ENCODE measurements at regions not wholly inside any gene's neighbourhood (a gene's known extent, or its start where the extent isn't known, plus 50 kb on each side); places are given as distances from the start of the nearest gene placed in this dataset.

DNA sequence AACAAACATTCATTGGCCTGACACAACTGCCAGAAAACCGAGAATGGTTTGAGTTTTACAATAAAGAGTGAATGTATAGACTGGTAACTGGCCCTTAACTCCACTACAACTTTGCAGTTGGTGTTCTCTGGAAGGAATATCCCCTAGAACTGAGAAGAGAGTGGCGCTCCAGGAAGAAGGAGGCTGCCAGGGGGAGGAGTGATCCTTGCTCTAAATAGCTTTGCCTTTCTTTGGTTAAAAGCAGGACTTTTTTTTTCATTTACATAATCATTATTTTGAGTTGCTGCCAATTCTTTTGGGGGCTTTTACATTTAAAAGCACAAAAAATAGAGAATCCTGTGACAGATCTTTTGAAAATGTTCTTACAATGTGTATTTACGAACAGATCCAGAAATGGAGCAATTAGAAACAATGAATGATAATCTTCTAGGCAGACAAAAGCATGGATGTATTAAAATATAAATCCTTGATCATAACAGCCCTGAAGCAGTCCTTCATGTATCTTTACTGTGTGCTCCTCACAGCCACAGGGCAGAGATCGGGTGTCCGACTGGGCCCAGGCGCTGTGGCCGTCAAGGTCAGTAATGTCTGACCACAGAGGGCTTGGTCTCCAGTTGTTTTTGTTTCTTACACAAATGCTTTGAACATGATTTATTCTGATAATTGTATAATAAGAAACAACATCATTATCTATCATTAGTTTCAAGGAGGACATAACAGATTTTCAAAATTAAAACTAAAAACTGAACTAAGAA, 612.2 kb downstream of the HDGFL1 start:
- intact Hi-C loops (cut with DNase I), result no loop called here
- TF ChIP-seq, protein P1, sequence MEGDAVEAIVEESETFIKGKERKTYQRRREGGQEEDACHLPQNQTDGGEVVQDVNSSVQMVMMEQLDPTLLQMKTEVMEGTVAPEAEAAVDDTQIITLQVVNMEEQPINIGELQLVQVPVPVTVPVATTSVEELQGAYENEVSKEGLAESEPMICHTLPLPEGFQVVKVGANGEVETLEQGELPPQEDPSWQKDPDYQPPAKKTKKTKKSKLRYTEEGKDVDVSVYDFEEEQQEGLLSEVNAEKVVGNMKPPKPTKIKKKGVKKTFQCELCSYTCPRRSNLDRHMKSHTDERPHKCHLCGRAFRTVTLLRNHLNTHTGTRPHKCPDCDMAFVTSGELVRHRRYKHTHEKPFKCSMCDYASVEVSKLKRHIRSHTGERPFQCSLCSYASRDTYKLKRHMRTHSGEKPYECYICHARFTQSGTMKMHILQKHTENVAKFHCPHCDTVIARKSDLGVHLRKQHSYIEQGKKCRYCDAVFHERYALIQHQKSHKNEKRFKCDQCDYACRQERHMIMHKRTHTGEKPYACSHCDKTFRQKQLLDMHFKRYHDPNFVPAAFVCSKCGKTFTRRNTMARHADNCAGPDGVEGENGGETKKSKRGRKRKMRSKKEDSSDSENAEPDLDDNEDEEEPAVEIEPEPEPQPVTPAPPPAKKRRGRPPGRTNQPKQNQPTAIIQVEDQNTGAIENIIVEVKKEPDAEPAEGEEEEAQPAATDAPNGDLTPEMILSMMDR (IDR thresholded peaks at IDR 0.05), result no peak
- TF ChIP-seq POLR2A (IDR thresholded peaks at IDR 0.05), result no peak
- Histone ChIP-seq H3K9me3 (no peaks in the 10 kb centered on the region), H3K27ac (peak overlapping the region in 1 of 3 donors; percentile 35), H3K4me1 (peaks cover 7 to 13% of the 10 kb centered on the region in 2 donors), H3K27me3 (no peaks in the 10 kb centered on the region), H3K36me3 (no peaks in the 10 kb centered on the region), H3K4me3 (replicated peaks in 1 of 3) (no peak overlapping the region)
- DNase-seq, result no peak
- WGBS, 2 donors, result 91 to 92% methylated on average over 7 of the region's 7 CpGs

DNA sequence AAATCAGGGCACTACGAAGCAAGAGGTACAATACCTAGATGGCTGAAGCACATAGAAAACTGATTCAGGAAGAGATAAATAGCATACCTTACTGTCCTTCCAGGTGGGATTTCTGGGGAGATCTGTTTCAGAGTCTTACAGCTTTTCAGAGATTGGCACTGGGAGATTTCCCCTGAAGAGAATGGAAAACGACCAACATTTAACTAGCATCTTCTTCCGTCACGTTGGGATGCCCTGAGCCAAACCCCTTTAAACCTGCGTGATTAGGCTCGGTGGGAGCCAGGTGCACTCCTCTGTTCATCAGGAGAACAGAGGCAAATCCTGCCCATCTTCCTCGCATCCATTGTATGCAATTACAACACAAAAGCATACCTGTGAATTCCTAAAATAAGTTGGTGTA, 614.5 kb downstream of the HDGFL1 start:
- Histone ChIP-seq H3K27ac (no peak overlapping the region), H3K27me3 (no peaks in the 10 kb centered on the region), H3K36me3 (no peaks in the 10 kb centered on the region), H3K4me3 (replicated peaks in 1 of 3) (no peak overlapping the region), H3K9me3 (no peaks in the 10 kb centered on the region), H3K4me1 (peaks cover 7 to 13% of the 10 kb centered on the region in 2 donors)
- WGBS, 2 donors, result 88 to 97% methylated on average over 7 of the region's 7 CpGs
- intact Hi-C loops (cut with DNase I), result no loop called here
- TF ChIP-seq POLR2A (IDR thresholded peaks at IDR 0.05), result no peak
- TF ChIP-seq, protein P1 (IDR thresholded peaks at IDR 0.05), result no peak
- no peak for DNase-seq

DNA sequence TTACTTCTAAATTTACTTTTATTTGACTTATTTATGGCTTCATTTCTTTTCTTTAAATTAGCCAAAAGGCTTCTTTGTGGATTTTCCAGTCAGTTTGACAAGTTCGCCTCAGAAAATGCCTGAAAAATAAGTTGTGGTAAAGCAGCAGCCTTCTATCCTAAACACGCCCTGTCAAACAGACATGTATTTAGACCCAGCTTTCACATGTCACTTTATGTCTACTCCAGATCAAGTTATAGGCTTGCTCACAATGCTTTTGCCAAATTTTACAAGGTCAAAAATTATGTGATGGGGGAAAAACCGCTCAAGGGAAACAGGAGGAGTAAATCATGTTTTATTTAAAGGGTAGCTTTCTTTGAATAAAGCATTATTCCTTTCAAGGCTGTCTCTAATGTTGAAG, 615.0 kb downstream of the HDGFL1 start:
- WGBS, 2 donors, result 88 to 91% methylated on average over 3 of the region's 3 CpGs
- TF ChIP-seq, protein P1 (IDR thresholded peaks at IDR 0.05), result no peak
- TF ChIP-seq POLR2A (IDR thresholded peaks at IDR 0.05), result no peak
- no peaks in the 10 kb centered on the region for H3K36me3 ChIP-seq
- no peak overlapping the region for H3K4me3 ChIP-seq (replicated peaks in 1 of 3)
- peaks cover 7 to 13% of the 10 kb centered on the region in 2 donors for H3K4me1 ChIP-seq
- DNase-seq, result no peak
- H3K9me3 ChIP-seq, result no peaks in the 10 kb centered on the region
- no peak overlapping the region for H3K27ac ChIP-seq
- H3K27me3 ChIP-seq, result no peaks in the 10 kb centered on the region
- intact Hi-C loops (cut with DNase I), result no loop called here

DNA sequence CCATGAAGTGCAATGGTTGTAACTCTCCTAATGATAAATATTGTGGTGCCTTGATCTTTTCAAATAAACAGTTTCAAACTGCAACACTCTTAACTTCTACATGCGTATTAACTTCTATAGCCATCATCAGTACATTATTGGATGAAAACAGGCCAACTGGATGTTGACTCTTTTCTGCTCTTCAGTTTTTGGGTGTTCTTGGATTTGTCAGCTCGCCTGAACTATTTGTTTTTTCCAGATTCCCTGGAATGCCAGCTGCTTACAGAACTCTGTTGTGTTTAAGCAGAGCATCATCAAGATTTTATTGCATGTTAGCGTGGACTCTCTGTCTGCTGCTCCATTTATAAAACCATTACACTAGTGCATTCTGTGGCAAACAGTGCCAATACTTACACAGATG, 626.1 kb downstream of the HDGFL1 start:
- H3K27ac ChIP-seq, result no peak overlapping the region
- H3K4me3 ChIP-seq (replicated peaks in 1 of 3), result no peak overlapping the region
- no peaks in the 10 kb centered on the region for H3K36me3 ChIP-seq
- TF ChIP-seq, protein P1 (IDR thresholded peaks at IDR 0.05), result no peak
- no peak for TF ChIP-seq POLR2A (IDR thresholded peaks at IDR 0.05)
- H3K4me1 ChIP-seq, result no peaks in the 10 kb centered on the region
- H3K9me3 ChIP-seq, result no peaks in the 10 kb centered on the region
- no peaks in the 10 kb centered on the region for H3K27me3 ChIP-seq
- WGBS, 2 donors, result 95 to 98% methylated on average over 3 of the region's 3 CpGs
- intact Hi-C loops (cut with DNase I), result no loop called here
- DNase-seq, result no peak

DNA sequence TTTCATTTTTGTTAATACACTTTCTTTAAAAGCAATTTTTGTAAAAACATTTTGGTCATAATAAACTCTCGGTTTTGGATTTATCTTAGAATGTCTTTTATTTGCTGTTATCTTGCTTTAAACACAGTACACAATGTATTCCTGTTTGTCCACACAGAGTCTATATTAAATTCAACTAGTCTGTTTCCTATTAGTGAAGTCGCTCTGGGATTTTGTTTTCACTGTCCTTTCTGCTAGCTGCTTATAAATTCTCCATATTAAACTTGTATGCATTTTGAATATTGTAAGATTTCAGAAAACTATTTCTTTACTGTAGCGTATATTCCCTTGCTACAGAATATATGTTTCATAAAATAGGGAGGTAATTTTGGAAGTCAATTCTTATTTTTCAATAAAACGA, 630.2 kb downstream of the HDGFL1 start:
- H3K4me3 ChIP-seq (replicated peaks in 1 of 3), result no peak overlapping the region

More for the DNA sequence above, 630.2 kb downstream of the HDGFL1 start:
- Histone ChIP-seq H3K27me3 (no peaks in the 10 kb centered on the region), H3K4me1 (no peaks in the 10 kb centered on the region), H3K27ac (no peak overlapping the region), H3K36me3 (no peaks in the 10 kb centered on the region), H3K9me3 (no peaks in the 10 kb centered on the region)
- intact Hi-C loops (cut with DNase I), result no loop called here
- DNase-seq, result no peak
- WGBS, 2 donors, result 93 to 97% methylated on average over 4 of the region's 4 CpGs
- TF ChIP-seq, protein P1 (IDR thresholded peaks at IDR 0.05), result no peak
- no peak for TF ChIP-seq POLR2A (IDR thresholded peaks at IDR 0.05)

Measured in thyroid gland (tissue), 4 donors.